ENCODE measurements at regions not wholly inside any gene's neighbourhood (a gene's known extent, or its start where the extent isn't known, plus 50 kb on each side); places are given as distances from the start of the nearest gene placed in this dataset.

DNA sequence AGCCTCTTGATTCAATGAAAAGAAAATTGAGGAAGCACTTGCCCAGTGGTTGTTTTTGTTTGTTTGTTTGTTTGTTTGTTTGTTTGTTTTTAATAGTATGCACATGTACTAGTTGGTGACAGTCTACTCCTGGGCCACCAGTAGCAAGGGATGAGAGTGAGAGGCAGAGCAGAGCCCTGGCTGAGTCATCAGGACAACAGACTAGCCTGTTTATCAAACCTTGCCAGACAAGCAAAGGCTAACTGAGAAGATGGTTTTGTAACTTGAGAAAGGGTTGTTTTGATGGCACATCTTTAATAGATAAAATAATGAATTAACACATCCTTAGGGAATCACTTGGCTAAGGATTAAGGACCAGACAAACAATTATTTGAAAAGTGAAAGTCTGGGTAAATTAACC, 78.1 kb downstream of the INHBA start:
- TF ChIP-seq POLR2AphosphoS5 (IDR thresholded peaks at IDR 0.05; ENCODE audit: low read depth), result no peak
- TF ChIP-seq REST (IDR thresholded peaks at IDR 0.05; ENCODE audit: unreplicated experiment), result no peak
- TF ChIP-seq, protein P1, sequence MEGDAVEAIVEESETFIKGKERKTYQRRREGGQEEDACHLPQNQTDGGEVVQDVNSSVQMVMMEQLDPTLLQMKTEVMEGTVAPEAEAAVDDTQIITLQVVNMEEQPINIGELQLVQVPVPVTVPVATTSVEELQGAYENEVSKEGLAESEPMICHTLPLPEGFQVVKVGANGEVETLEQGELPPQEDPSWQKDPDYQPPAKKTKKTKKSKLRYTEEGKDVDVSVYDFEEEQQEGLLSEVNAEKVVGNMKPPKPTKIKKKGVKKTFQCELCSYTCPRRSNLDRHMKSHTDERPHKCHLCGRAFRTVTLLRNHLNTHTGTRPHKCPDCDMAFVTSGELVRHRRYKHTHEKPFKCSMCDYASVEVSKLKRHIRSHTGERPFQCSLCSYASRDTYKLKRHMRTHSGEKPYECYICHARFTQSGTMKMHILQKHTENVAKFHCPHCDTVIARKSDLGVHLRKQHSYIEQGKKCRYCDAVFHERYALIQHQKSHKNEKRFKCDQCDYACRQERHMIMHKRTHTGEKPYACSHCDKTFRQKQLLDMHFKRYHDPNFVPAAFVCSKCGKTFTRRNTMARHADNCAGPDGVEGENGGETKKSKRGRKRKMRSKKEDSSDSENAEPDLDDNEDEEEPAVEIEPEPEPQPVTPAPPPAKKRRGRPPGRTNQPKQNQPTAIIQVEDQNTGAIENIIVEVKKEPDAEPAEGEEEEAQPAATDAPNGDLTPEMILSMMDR (conservative IDR thresholded peaks at IDR 0.05; ENCODE audit: low read depth in 2 of 2), result no peak
- no peak for TF ChIP-seq EZH2 (IDR thresholded peaks at IDR 0.05; ENCODE audit: low read depth, unreplicated experiment)
- TF ChIP-seq ZNF331 (CRISPR knock-in tag; IDR thresholded peaks at IDR 0.05; ENCODE audit: low read depth), result no peak

Data from GM23338 (cell line).